ENCODE measurements at regions not wholly inside any gene's neighbourhood (a gene's known extent, or its start where the extent isn't known, plus 50 kb on each side); places are given as distances from the start of the nearest gene placed in this dataset.

DNA sequence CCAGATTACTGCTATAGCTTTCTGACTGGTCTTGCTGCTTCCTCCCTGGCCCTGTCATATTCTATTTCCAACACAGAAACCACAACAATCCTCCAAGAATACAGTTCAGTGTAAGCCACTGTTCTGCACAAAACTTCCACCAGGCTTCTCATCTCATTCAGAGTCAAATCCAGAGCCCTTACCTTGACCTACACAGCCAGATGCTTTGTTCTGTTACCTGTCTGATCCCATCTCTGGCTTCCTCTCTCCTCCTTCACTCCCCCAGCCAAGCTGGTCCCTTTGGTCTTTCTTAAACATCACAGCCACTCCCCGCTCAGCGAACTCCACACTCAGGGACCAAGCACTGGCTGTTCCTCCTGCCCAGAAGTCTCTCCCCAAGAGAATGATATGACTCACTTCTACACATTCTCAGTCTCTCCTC is 84.8 kb upstream of the BMP2K start:
- no peak for TF ChIP-seq CTCF (IDR thresholded peaks at IDR 0.05; ENCODE audit: borderline replicate concordance, extremely low read depth, insufficient read depth)
- FAIRE-seq (no peak), DNase-seq (no peak)
- H3K36me3 ChIP-seq (ENCODE audit: control insufficient read depth in 2 of 3, insufficient read depth in 3 of 3, low read length in 3 of 3), result no peaks in the 10 kb centered on the region
- no peaks in the 10 kb centered on the region for H3K9me3 ChIP-seq (ENCODE audit: control insufficient read depth in 2 of 3, insufficient read depth in 1 of 3, low read length in 3 of 3)
- H3K27me3 ChIP-seq (ENCODE audit: control insufficient read depth, insufficient read depth, low read length), result no peaks in the 10 kb centered on the region
- peaks cover 0 to 2% (median 0%) of the 10 kb centered on the region in 3 donors for H3K4me1 ChIP-seq (ENCODE audit: control insufficient read depth in 2 of 3, insufficient read depth in 2 of 3, low read depth in 1 of 3, low read length in 3 of 3)
- intact Hi-C loops (cut with DNase I), result no loop called here
- H3K4me3 ChIP-seq (ENCODE audit: low read length in 3 of 3), result no peak overlapping the region
- no peak overlapping the region for H3K27ac ChIP-seq (ENCODE audit: low read depth in 2 of 2, low read length in 2 of 2)
- no peak overlapping the region for H3K9ac ChIP-seq (ENCODE audit: low read length in 3 of 3)

DNA sequence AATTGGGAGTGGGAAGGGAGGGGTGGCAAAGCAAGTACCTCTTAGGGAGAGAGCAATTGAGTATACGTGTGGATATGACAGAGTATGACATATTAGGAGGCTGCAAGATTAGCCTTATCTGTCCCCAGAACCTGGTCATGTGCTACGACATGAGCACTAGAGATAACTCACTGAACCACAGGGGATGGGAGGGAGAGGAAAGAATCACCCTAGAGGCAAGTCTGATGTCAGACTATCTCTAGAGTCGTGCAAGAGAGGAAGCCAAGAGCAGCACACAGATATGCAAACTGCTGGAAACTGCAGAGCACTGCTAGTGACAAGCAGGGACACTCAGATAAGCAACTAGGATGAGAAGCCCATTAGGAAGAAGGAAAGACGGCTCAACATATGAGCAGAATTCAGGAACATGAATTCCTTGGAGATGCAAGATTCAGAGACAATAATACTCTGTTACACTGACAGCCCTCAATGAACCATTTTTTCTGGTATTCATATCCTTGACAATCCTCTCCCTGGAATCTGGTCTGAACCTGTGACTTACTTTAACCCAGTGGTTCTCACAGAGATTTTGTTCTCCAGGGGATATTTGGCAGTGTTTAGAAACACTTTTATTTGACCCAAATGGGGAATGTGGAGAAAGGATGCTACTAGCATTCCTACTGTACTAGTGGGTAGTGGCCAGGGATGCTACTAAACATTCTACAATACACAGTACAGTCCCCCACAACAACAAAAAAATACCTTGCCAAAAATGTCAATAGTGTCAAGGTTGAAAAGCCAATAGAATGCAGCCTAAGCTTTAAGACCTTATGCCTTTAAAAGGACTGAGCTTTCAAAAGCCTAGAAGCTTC is 84.0 kb upstream of the BMP2K start:
- no peak for TF ChIP-seq CTCF (IDR thresholded peaks at IDR 0.05; ENCODE audit: borderline replicate concordance, extremely low read depth, insufficient read depth)
- H3K9ac ChIP-seq (ENCODE audit: low read length in 3 of 3), result no peak overlapping the region
- H3K27ac ChIP-seq (ENCODE audit: low read depth in 2 of 2, low read length in 2 of 2), result no peak overlapping the region
- intact Hi-C loops (cut with DNase I), result no loop called here
- DNase-seq (no peak), FAIRE-seq (no peak)
- no peaks in the 10 kb centered on the region for H3K9me3 ChIP-seq (ENCODE audit: control insufficient read depth in 2 of 3, insufficient read depth in 1 of 3, low read length in 3 of 3)
- no peaks in the 10 kb centered on the region for H3K27me3 ChIP-seq (ENCODE audit: control insufficient read depth, insufficient read depth, low read length)
- no peak overlapping the region for H3K4me3 ChIP-seq (ENCODE audit: low read length in 3 of 3)
- H3K4me1 ChIP-seq (ENCODE audit: control insufficient read depth in 2 of 3, insufficient read depth in 2 of 3, low read depth in 1 of 3, low read length in 3 of 3), result peaks cover 0 to 2% (median 0%) of the 10 kb centered on the region in 3 donors
- H3K36me3 ChIP-seq (ENCODE audit: control insufficient read depth in 2 of 3, insufficient read depth in 3 of 3, low read length in 3 of 3), result no peaks in the 10 kb centered on the region

- peaks cover 0 to 2% (median 0%) of the 10 kb centered on the region in 3 donors for H3K4me1 ChIP-seq (ENCODE audit: control insufficient read depth in 2 of 3, insufficient read depth in 2 of 3, low read depth in 1 of 3, low read length in 3 of 3)
- TF ChIP-seq CTCF (IDR thresholded peaks at IDR 0.05; ENCODE audit: borderline replicate concordance, extremely low read depth, insufficient read depth), result no peak
- no peaks in the 10 kb centered on the region for H3K27me3 ChIP-seq (ENCODE audit: control insufficient read depth, insufficient read depth, low read length)
- FAIRE-seq, result no peak
- H3K4me3 ChIP-seq (ENCODE audit: low read length in 3 of 3), result no peak overlapping the region
- intact Hi-C loops (cut with DNase I), result no loop called here
- no peaks in the 10 kb centered on the region for H3K9me3 ChIP-seq (ENCODE audit: control insufficient read depth in 2 of 3, insufficient read depth in 1 of 3, low read length in 3 of 3)
- H3K36me3 ChIP-seq (ENCODE audit: control insufficient read depth in 2 of 3, insufficient read depth in 3 of 3, low read length in 3 of 3), result no peaks in the 10 kb centered on the region
- no peak overlapping the region for H3K9ac ChIP-seq (ENCODE audit: low read length in 3 of 3)
- DNase-seq, result no peak
- no peak overlapping the region for H3K27ac ChIP-seq (ENCODE audit: low read depth in 2 of 2, low read length in 2 of 2)
These were observed 83.4 kb upstream of the BMP2K start for GRCh38 chr4:78692822-78693170.
